ENCODE measurements at regions not wholly inside any gene's neighbourhood (a gene's known extent, or its start where the extent isn't known, plus 50 kb on each side); places are given as distances from the start of the nearest gene placed in this dataset.

GRCh38 chr2:117257362-117257761 is 557.1 kb upstream of the DDX18 start:
- TF ChIP-seq PATZ1 (CRISPR knock-in tag; IDR thresholded peaks at IDR 0.05; ENCODE audit: borderline replicate concordance) (no peak), ZNF8 (CRISPR knock-in tag; IDR thresholded peaks at IDR 0.05) (no peak), ZNF70 (CRISPR knock-in tag; IDR thresholded peaks at IDR 0.05) (no peak), ARNTL (CRISPR knock-in tag; IDR thresholded peaks at IDR 0.05; ENCODE audit: borderline replicate concordance, low read depth) (no peak), ISL1 (CRISPR knock-in tag; IDR thresholded peaks at IDR 0.05) (no peak), TSHZ2 (CRISPR knock-in tag; IDR thresholded peaks at IDR 0.05) (no peak), BACH2 (CRISPR knock-in tag; IDR thresholded peaks at IDR 0.05; ENCODE audit: borderline replicate concordance) (no peak), RARB (CRISPR knock-in tag; IDR thresholded peaks at IDR 0.05) (no peak), CREB5 (CRISPR knock-in tag; IDR thresholded peaks at IDR 0.05; ENCODE audit: low read depth) (no peak), SNAI2 (CRISPR knock-in tag; IDR thresholded peaks at IDR 0.05) (no peak), TOX (CRISPR knock-in tag; IDR thresholded peaks at IDR 0.05; ENCODE audit: borderline replicate concordance) (no peak), GLIS3 (CRISPR knock-in tag; IDR thresholded peaks at IDR 0.05) (no peak), TCF4 (CRISPR knock-in tag; IDR thresholded peaks at IDR 0.05; ENCODE audit: borderline replicate concordance) (no peak), OSR1 (CRISPR knock-in tag; IDR thresholded peaks at IDR 0.05) (no peak)
